Gastroesophageal sphincter (tissue), 4 donors: ENCODE measurements at regions not wholly inside any gene's neighbourhood (a gene's known extent, or its start where the extent isn't known, plus 50 kb on each side); places are given as distances from the start of the nearest gene placed in this dataset.
A peak's percentile ranks its signal among the peaks of the same experiment; 100 is the strongest.

Experiments
- ATAC-seq: fragments of 150-250 bp; one replicate; pipeline ENCODE4 v1.9.1; 2016; ENCODE audit warnings: mild to moderate bottlenecking, moderate library complexity
- H3K27ac ChIP-seq, 4 donors: fragments of 200-600 bp; sonication (generic) in 3 of 4; 1 replicate in 3 of 4; 2 replicates in 1 of 4; pipeline ENCODE4 v1.5.1; 2016 to 2019
- H3K27me3 ChIP-seq: fragments of 200-600 bp; sonication (generic); one replicate; pipeline ENCODE4 v1.5.1; 2019
- H3K36me3 ChIP-seq, 2 donors: fragments of 200-600 bp; sonication (generic); one replicate each; pipeline ENCODE4 v1.5.1; 2019; ENCODE audit warnings: control low read depth in 1 of 2
- H3K4me1 ChIP-seq, 3 donors: fragments of 200-600 bp; sonication (generic); 1 replicate in 2 of 3; 2 replicates in 1 of 3; pipeline ENCODE4 v1.5.1; 2016 to 2019; ENCODE audit warnings: control low read depth in 2 of 3
- H3K4me3 ChIP-seq, 2 donors: fragments of 200-600 bp; sonication (generic); one replicate each; pipeline ENCODE4 v1.5.1; 2019; ENCODE audit warnings: mild to moderate bottlenecking in 1 of 2, moderate library complexity in 1 of 2
- H3K9me3 ChIP-seq, 3 donors: fragments of 200-600 bp; sonication (generic); one replicate each; pipeline ENCODE4 v1.5.1; 2017 to 2019; ENCODE audit warnings: control low read depth in 2 of 3
- CTCF ChIP-seq, 4 experiments: fragments of 200-600 bp in 2 of 4; fragments of 450-650 bp in 2 of 4; sonication (generic) in 1 of 4; IDR thresholded peaks; one replicate each; pipeline ENCODE4 v1.5.1; 2017 to 2019; ENCODE audit warnings: antibody characterized with exemption in 4 of 4, mild to moderate bottlenecking in 2 of 4, moderate library complexity in 2 of 4
- EP300 ChIP-seq: sonication (generic); formaldehyde crosslinking; IDR thresholded peaks from one replicate; pipeline ENCODE4 v1.6.1; 2017; ENCODE audit warnings: antibody characterized with exemption, mild to moderate bottlenecking
- POLR2A ChIP-seq, 2 donors: fragments of 450-650 bp; IDR thresholded peaks; one replicate each; pipeline ENCODE4 v1.6.1; 2017; ENCODE audit warnings: antibody characterized with exemption in 2 of 2, mild to moderate bottlenecking in 2 of 2, moderate library complexity in 1 of 2
- POLR2AphosphoS5 ChIP-seq: sonication (generic); formaldehyde crosslinking; IDR thresholded peaks from one replicate; pipeline ENCODE4 v1.6.1; 2017; ENCODE audit warnings: antibody characterized with exemption
- WGBS, 2 donors: methylation state at CpG; one replicate each; pipeline ENCODE4 v1.1.5; 2018; ENCODE audit warnings: low coverage in 1 of 2; 5-methylcytosine and 5-hydroxymethylcytosine counted together

- Histone ChIP-seq H3K9me3 (no peaks in the 10 kb centered on the region), H3K36me3 (no peaks in the 10 kb centered on the region), H3K27me3 (no peaks in the 10 kb centered on the region), H3K4me3 (no peak overlapping the region), H3K27ac (peak overlapping the region; percentile 82 to 91 (median 84)), H3K4me1 (peaks cover 27 to 96% (median 53%) of the 10 kb centered on the region in 3 donors)
- 0% methylated on average over 2 to 4 of the region's 4 CpGs for WGBS, 2 donors
- ATAC-seq: peak; percentile 90
- TF ChIP-seq CTCF (IDR thresholded peaks at IDR 0.05) (peak in 2 of 4 experiments; percentile 39 to 55), POLR2AphosphoS5 (peak; percentile 97), EP300 (no peak), POLR2A (IDR thresholded peaks at IDR 0.05) (no peak)
Observed at GRCh38 chr2:217360781-217361482, 501.1 kb upstream of the TNP1 start.

DNA sequence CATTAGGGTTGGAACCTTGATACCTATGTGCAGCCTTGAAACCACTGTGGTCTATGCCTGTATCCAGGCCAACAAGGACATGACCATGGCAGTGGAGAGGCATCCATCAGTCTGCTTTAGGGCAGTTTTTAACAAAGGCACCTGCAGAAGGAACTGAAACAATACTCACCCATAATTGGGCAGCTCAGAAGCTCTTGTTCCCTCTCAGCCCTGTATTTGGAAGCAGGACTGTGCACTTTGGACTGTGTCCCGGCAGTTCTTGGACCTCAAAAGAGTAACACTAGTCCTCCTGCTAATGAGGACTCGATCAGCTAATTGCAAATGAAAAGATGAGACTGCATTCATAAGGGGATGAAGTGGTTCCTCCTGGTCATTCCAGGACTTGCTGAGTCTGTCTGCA, 500.2 kb upstream of the TNP1 start:
- Histone ChIP-seq H3K27ac (peak overlapping the region; percentile 51 to 87 (median 84)), H3K4me1 (peaks cover 28 to 95% (median 56%) of the 10 kb centered on the region in 3 donors), H3K9me3 (no peaks in the 10 kb centered on the region), H3K36me3 (no peaks in the 10 kb centered on the region), H3K27me3 (no peaks in the 10 kb centered on the region), H3K4me3 (no peak overlapping the region)
- TF ChIP-seq EP300 (no peak), POLR2AphosphoS5 (no peak), POLR2A (IDR thresholded peaks at IDR 0.05) (no peak), CTCF (IDR thresholded peaks at IDR 0.05) (no peak)
- ATAC-seq: no peak
- 0 to 10% methylated on average over 1 to 2 of the region's 2 CpGs for WGBS, 2 donors

- Histone ChIP-seq H3K4me1 (peaks cover 28 to 92% (median 55%) of the 10 kb centered on the region in 3 donors), H3K27me3 (no peaks in the 10 kb centered on the region), H3K9me3 (no peaks in the 10 kb centered on the region), H3K27ac (peak overlapping the region; percentile 77 to 87 (median 84)), H3K4me3 (no peak overlapping the region), H3K36me3 (no peaks in the 10 kb centered on the region)
- no peak for TF ChIP-seq CTCF (IDR thresholded peaks at IDR 0.05)
- no peak for TF ChIP-seq POLR2AphosphoS5
- TF ChIP-seq EP300: no peak
- no peak for TF ChIP-seq POLR2A (IDR thresholded peaks at IDR 0.05)
- WGBS, 2 donors: 79 to 81% methylated on average over 6 to 7 of the region's 8 CpGs
- ATAC-seq: no peak
Observed at GRCh38 chr2:217357886-217358620, 498.2 kb upstream of the TNP1 start.

- Histone ChIP-seq H3K36me3 (no peaks in the 10 kb centered on the region), H3K27ac (peak overlapping the region; percentile 77 to 87 (median 84)), H3K9me3 (no peaks in the 10 kb centered on the region), H3K4me3 (no peak overlapping the region), H3K27me3 (no peaks in the 10 kb centered on the region), H3K4me1 (peaks cover 22 to 79% (median 42%) of the 10 kb centered on the region in 3 donors)
- peak; percentile 27 for ATAC-seq
- no peak for TF ChIP-seq CTCF (IDR thresholded peaks at IDR 0.05)
- no peak for TF ChIP-seq POLR2A (IDR thresholded peaks at IDR 0.05)
- TF ChIP-seq EP300: no peak
- peak; percentile 75 for TF ChIP-seq POLR2AphosphoS5
- WGBS, 2 donors: 12 to 47% methylated on average over 7 of the region's 7 CpGs
Observed at GRCh38 chr2:217356781-217357180, 496.9 kb upstream of the TNP1 start.
